ENCODE measurements at regions not wholly inside any gene's neighbourhood (a gene's known extent, or its start where the extent isn't known, plus 50 kb on each side); places are given as distances from the start of the nearest gene placed in this dataset.
"Not testable (repeated sequence)": the region's sequence is repeated elsewhere in the genome, so short reads cannot be mapped to it uniquely, and the experiment has no call there.

DNA sequence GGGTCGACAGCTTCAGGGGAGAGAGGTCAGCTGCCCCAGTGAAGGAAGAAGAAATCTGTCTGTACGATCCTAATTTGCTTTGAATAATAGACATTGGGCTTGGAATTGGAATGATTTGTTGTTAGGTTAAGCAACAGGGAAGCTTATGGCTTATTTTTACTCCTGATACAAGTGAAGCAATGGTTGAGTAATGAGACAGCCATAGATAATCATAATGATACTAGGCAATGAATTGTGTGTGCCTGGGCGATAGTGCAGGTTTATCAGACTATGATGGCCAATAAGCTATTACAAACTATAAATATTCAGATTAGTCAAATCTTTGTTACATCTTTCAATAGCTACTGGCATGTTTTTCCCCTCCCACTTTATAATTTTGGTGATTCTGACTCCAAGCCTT, 140.9 kb upstream of the CDIN1 start:
- no peak for DNase-seq

DNA sequence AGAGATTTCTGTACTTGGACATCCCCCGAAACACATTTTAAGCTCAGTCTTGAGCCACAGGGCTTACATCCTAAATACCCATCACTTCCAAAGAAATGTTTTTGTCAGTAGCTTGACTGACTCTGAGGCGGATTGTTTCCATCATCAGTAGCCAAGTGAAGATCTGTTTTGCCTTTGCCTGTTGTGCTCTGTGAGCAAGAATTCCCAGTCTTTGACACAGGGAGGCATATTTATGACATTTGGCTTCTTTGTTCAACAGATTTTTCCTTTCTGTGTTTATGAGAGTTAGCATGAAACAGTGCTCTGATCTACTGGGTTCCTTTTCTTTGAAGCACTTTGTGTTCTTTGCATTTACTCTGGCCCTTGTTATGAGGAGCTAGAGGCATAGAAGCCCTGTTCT, 132.1 kb upstream of the CDIN1 start:
- no peak for DNase-seq

DNA sequence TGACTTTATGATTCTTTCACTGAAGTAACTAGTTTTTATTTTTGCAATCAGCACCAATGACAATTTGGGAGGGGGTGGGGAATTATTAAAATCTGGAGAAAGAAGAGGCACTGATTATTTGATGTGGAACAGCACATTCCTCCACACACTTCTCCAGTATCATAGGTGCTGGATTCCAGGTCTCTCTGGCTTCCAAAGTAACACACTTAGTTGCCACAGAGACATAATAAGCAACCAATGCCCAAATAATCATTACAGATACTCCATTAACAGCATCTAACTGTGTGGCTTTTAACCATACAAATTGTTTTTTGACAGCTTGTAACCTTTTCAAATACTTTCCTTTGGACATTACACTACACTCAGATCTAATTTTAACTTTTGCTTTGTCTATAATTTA, 131.0 kb upstream of the CDIN1 start:
- no peak for DNase-seq

DNA sequence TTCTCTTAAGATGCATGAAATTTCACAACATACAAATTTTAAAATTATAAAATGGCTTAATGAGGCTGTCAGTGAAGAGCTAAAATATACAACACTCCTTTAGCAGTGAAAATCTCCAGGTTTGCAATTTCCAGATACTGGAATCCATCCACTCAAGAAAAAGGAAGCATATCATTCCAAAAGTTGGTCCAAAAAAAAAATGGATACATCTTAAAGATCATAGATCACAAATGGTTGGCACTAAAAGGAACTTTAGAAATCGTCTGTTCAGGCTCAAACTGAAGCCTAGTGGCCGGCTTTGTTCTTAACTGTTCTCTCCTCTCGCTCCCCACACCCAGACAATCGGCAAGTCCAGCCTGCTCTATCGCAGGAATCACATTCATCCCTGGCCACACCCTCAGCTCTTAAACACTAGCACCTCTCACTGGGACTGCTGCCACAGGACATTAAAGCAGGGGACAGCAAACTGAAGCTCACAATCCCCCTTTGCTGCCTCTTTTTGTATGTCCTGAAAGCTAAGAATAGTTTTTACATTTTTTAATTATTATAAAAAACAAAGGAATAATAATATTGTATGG, 130.3 kb upstream of the CDIN1 start:
- DNase-seq, result no peak

DNA sequence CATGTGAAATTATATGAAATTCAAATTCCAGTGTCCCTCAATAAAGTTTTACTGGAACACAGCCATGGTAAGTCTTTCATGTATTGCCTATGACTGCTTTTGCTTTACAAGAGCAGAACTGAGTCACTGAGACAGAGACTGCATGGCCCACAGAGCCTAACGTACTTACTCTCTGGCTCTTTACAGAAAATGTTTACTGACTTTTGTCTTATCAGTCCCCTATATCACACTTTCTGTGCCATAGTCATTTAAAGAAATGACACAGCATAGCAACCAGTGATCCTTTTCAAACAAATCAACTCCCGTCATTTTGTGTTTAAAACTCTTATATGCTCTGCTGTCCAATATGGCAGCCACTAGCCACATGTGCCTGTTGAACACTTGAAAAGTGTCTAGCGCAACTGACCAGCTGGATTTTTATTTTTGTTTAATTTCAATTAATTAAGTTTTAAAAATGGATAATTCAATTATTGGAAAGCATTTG, 129.7 kb upstream of the CDIN1 start:
- no peak for DNase-seq

DNA sequence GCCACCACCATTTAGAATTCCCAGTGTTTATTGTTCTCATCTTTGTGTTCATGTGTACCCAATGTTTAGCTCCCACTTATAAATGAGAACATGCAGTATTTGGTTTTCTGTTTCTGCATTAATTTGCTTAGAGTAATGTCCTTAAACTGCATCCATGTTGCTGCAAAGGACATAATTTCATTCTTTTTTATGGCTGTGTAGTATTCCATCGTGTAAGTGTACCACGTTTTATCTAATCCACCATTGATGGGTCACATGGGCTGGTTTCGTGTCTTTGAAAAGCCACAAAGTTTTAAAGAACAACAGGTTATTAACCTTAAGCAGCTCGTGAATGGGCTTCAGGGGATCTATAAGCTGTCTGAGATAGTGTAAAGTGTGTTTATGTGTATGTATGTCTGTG, 125.2 kb upstream of the CDIN1 start:
- not testable (repeated sequence) for DNase-seq

DNA sequence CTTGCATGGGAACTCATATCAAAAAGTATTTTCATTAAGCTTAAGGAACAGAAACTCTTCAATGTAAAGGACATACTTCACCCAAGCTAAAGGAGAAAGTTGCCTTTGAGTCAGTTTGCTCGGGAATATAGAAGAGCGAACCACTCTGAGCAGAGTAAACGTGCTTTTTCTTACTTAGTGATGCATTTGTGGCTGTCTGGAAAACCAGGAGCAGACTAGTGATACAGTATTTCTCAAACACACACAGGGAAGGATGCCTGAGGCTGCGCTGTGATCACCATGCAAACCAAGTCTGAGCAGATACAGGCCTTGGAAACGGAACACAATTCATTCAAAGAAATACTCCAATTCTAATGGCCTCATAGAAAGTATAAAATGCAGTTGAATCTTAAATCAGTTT, 121.0 kb upstream of the CDIN1 start:
- no peak for DNase-seq

DNA sequence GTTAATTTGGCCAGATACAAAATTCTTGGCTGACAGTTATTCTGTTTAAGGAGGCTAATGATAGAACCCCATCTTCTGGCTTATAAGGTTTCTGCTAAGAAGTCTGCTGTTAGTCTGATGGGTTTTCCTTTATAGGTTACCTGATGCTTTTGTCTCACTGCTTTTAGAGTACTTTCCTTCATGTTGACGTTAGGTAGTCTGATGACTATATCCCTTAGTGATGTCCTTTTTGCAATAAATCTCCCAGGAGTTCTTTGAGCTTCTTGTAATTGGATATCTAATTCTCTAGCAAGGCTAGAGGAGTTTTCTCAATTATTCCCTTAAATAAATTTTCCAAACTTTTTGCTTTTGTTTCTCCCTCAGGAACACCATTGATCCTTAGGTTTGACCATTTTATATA, 114.1 kb upstream of the CDIN1 start:
- no peak for DNase-seq

DNA sequence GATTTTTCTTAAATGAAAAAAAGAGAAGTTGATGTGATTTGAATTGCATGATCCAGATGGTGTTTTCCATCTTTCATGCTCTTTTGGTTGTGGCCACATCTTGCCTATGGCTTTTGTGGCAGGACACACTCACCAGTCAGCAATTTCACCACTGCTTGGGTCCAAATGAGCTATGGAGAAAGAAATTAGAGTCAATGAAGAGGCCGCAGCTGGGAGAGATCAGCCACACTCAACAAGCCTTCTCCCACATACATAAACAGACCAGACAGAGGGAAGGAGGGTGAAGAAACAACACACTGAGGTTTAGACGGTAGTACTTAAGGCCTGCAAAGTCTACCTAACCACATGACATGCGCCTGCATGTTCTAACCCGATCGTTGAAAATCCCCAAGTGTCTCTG, 110.7 kb upstream of the CDIN1 start:
- no peak for DNase-seq

DNA sequence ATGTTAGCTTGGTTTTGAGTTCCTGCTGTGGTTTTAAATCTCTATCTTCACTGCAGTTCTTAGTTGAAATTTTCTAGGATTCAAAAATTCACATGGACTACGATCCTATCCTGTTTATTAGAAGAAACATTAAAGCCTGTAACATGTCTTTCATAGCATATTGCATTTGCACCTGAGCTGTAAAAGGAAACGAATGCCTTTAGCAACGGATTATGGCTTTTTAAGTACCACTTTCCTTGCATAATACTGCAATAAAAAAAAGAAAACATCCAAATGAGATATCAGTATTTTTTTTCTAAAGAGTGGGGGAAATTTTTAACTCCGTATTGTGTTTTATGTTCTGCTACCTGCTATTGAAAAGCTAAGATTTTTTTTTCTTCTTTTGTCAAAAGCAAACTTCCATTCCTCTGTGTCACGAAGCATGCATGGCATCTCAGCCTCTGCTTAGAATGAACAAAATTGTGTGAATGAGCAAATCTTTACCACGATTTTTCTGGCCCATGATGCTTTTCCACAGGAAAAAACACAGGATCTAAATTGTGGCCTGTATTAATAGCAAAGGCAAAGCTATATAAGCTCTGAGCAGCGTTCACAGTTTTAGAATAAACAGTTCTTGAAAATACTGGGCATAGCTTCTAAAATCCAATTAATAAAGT, 110.0 kb upstream of the CDIN1 start:
- DNase-seq, result no peak

DNA sequence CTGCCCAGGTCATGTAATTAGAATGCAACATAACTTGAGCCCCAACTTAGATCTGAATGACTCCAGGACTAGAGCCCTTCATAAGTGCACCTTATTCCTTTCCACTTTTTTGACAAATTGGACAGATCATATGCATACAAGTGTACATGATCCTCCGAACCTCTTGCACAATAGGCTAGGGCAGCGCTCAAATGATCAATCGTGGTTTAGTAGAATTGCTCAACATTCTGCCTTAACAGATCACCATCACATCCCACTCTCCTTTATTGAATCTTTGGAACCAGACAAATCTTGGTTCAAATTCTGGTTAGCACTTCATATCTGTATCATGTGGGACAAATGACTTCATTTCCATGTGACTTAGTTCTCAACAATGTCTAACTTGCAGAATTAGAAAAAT, 106.8 kb upstream of the CDIN1 start:
- no peak for DNase-seq

DNA sequence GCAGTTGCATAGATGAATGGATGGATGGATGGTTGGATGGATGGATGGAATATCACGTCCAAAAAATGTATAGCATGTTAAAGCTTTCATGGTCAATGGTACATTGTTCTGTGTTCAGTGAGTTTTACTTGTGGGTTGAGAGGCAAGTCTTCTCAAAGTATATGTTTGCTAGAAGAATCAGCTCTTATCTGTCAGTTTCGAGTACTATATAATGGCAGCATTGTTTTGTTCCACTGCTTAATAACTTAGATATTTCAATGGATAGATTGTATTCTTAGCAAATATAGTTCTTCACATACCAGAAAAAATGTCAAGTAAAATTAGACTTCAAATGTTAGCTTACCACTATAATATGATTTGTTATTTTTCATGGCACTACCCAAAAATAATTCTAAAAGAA, 100.9 kb upstream of the CDIN1 start:
- DNase-seq, result no peak

DNA sequence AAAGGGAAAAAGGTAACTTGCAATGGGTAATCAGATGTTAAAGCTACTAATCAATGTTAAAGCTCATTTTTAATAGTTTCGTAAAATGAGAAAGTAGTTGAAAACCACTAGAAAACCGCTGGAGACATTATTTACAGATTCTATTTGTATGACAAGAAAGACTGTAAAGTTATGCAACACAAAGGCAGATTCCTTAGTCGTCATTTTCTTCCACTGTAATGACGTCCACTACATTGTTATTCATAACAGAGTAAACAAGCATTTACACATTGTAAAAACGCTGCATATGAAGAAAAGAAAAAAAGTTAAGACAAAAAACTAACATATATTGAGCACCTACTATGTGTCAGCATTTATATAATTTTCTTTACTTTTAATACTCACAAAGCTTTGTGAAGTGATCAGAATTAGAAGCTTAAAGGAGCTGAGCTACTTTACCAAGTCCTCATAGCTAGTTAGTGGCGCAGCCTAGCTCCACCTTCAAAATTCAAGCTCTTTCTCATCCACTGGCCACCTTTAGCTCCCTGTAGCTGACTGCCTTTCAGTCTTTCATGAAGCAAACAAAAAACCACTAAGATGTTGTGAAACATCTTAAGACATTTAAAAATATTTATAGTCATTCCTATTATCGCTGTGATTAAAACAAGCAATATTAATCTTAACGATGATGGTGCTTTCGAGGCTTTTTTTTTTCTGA, 100.1 kb upstream of the CDIN1 start:
- no peak for DNase-seq

DNA sequence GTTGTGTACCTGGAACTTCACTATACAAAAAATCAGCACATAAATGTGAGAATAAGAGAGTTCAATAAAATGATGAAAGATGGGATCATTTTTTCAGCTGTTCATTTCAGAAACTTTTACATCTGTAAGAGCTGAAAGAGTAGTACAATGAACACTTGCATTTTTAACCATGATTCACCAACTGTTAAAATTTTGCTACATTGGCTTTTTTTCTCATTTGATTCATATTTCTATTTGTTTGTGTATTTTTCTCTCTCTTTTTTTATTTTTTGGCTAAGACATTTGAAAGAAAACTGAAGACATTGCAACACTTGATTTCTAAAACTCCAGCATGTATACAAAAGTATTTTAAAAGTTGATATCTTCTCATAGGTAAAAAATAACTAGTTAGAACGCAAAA, 98.3 kb upstream of the CDIN1 start:
- no peak for DNase-seq

DNA sequence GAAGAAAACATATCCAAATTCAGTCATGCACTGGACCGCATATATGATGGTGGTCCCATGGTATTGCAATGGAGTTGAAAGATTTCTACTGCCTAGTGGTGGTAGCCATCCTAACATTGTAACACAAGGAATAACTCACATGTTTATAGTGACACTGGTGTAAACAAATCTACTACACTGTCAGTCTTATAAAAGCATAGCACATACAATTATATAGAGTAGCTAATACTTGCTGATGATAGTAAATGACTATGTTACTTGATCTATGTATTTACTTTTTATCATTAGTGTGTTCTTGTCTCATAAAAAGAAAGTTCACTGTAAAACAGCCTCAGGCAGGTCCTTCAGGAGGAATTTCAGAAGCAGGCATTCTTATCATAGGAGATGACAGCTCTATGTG, 96.0 kb upstream of the CDIN1 start:
- DNase-seq, result no peak

DNA sequence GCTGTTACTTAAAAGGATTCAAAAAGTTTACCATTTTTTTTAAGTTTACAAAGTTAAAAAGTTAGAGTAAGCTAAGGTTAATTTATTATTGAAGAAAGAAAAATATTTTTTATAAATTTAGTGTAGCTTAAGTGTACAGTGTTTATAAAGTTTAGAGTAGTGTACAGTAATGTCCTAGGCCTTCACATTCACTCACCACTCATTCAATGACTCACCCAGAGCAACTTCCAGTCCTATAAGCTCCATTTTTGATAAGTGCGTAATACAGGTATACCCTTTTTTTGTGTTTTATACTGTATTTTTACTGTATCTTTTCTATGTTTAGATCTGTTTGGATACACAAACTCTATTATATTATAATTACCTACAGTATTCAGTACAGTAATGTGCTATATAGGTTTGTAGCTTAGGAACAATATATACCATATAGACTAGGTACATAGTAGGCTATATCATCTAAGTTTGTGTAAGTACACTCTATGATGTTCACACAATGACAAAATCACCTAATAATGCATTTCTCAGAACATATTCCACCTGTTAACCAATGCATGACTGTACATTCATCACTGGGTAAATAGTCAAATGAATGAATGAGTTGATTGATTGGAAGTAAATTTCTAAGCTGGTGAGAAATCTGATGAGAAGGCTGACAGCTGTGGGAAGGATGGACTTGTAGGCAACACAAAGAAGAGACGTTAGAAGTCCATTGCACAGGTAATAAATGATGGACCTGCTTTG, 95.2 kb upstream of the CDIN1 start:
- no peak for DNase-seq

DNA sequence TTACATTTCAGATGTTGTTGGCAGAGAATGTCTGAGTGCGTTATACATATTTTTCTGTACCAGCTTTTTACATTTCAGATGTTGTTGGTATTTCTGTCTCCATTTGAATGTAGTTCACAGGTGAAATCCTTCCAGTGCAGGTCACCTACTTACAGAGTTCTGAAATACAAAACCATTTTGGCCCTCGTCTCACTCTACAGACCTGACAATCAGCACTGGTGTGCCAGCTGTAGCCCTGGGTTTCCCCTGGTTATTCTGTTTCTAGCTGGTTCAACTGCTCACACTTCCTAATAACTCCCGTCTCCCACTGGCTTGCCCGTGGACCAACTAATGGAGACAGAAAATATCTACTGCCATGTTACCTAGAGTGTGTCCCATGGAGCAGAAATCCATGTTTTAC, 87.5 kb upstream of the CDIN1 start:
- no peak for DNase-seq

DNA sequence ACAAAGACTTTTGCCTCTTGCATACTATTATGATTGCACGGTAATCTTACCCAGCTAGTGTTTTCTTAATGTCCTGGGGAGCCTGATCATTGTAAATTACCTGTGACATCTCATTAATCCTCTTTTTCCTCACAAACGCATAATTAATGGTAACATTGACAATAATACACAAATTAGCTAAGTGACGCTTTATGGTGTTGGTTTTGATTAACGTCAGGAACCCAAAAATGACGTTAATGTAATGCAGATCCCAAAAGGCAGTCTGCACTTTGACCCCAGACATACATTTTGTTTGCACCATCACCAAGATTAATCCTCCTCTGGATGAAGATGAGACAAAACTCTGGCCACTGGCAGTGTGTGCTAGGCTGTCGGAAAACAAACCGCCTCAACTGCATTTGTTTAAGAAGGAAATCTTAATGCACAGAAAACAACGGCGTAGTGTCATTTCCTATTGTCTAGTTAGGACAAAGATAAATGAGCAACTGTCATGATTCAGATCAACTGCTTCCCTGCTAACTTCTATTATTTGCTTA, 83.9 kb upstream of the CDIN1 start:
- no peak for DNase-seq

DNA sequence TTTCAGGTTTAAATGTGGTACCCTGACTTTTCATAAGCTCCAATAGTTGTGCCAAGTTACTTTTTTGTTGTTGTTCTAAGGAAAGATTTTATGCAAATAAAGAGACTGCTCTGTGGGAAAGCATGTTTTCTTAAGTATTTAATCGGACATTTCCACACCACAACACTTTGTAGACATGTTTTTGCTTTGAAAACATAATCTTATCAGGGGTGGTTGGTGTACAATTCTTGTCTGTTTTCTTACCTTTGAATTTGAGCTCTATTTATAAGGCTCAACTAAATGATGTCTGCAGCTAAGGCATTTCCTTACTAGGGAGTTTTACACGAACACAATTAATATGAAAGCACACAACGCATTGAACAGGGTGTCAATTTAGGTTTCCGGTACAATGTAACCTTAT, 81.5 kb upstream of the CDIN1 start:
- DNase-seq, result no peak

DNA sequence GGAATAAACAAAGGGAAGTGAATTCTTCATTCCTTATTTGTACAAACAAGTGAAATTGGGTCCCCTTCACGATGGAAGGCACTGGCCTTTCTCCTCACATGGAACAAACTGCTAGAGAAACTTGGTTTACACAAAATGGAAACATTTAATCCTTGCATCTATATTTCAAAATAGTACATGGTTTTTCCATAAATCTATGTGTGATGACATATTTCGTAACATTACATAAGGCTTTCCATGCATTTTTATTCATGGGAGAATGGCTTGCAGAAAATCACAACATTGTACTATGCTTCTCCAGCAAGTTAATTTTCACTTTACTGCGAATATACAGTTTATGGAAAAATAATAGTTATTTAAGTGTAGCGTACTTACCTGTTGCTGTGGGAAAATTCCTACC, 81.0 kb upstream of the CDIN1 start:
- no peak for DNase-seq

DNA sequence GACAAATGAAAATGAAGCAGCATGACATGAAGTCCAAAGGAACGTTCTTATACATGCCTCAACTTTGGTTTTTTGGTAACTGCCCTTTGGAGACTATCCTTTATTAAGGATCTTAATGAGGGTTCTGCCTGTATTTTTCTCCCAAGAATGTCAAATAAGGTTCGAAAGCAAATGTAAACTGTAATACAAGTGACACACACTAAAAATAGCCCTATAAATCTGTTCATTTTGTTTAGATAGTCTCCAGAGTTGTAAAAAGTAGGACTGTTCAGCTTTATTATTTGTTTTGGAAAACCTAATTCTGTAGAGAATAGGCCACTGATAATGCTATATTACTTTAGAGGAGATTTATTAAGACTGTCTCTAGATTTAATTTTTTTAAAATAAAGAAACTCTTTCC, 80.5 kb upstream of the CDIN1 start:
- no peak for DNase-seq

DNA sequence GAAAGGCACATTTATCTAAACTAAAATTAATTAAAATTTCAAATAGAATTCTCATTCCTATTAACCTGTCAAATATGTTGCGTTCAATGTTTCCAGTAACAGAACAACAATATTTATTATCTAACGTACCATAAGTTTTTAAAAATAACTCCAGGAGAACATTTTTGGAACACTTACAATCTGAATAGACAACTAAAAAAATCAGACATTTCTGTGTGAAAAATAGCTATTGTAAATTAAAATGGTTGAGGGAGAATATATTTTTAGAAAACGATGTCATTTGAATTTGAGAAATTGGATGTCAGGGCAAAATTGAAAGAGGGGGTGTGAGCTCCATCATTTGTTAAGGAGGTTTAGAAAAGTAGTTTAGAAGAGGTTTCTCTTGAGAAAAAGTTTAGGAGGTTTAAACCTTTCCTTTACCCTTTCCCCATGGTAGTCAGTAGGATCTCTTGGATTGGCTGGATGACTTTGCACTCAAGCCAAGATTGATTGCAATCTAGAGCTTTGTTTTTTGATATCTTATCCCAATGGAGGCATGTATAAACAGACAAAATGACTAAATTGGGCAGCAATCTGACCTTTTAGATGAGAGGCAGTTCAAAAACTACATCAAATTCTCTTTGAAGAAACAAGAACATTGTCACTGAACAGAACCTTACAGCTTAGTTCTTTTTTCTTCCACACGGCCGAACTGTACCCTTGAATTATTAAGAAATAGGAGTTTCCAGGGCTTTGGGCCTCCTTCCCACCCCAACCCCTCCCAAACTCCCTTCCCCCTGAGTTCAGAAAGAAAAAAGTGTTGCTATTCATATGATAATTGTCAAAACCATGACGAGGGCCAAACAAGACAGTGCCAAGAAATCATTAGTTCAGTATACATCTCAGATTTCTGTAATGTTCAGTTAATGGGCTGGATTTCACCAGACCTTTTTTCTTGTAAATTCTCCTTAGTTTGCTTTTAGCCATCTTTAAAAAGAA, 79.7 kb upstream of the CDIN1 start:
- no peak for DNase-seq
